Tibial artery (tissue), 4 donors: ENCODE measurements at regions not wholly inside any gene's neighbourhood (a gene's known extent, or its start where the extent isn't known, plus 50 kb on each side); places are given as distances from the start of the nearest gene placed in this dataset.

Experiments
- DNase-seq, 2 donors: peaks; one replicate each; pipeline ENCODE4 v3.0.0-alpha.2; 2019
- H3K27ac ChIP-seq, 2 donors: fragments of 200-600 bp; sonication (generic) in 1 of 2; 1 replicate in 1 of 2; 2 replicates in 1 of 2; pipeline ENCODE4 v1.5.1; 2018 to 2019; ENCODE audit warnings: mild to moderate bottlenecking in 1 of 2
- H3K27me3 ChIP-seq, 2 donors: fragments of 200-600 bp; sonication (generic) in 1 of 2; one replicate each; pipeline versions ENCODE4 v1.5.1 to v1.6.0; 2016 to 2019
- H3K36me3 ChIP-seq, 3 donors: fragments of 200-600 bp; sonication (generic) in 2 of 3; one replicate each; pipeline ENCODE4 v1.5.1; 2016 to 2019; ENCODE audit warnings: mild to moderate bottlenecking in 2 of 3
- H3K4me1 ChIP-seq, 4 donors: fragments of 200-600 bp; sonication (generic) in 2 of 4; 1 replicate in 3 of 4; 2 replicates in 1 of 4; pipeline ENCODE4 v1.5.1; 2016 to 2019
- H3K4me3 ChIP-seq, 2 donors: fragments of 200-600 bp; sonication (generic) in 1 of 2; 1 replicate in 1 of 2; 2 replicates in 1 of 2; pipeline ENCODE4 v1.5.1; 2018 to 2019; ENCODE audit warnings: mild to moderate bottlenecking in 2 of 2
- H3K9me3 ChIP-seq, 3 donors: fragments of 200-600 bp; sonication (generic) in 1 of 3; one replicate each; pipeline ENCODE4 v1.5.1; 2016 to 2019
- intact Hi-C: fragments of 100-400 bp; cut with DNase I; formaldehyde crosslinking; loops from one replicate; pipeline ENCODE4 v1.15.0; 2023; ENCODE audit warnings: low total_unique reads
- TF ChIP-seq, protein P1 (sequence below), 2 experiments: fragments of 200-600 bp in 1 of 2; fragments of 450-650 bp in 1 of 2; IDR thresholded peaks; one replicate each; pipeline ENCODE4 v1.5.1; 2017 to 2019; ENCODE audit warnings: antibody characterized with exemption in 2 of 2, mild to moderate bottlenecking in 1 of 2, moderate library complexity in 1 of 2

DNA sequence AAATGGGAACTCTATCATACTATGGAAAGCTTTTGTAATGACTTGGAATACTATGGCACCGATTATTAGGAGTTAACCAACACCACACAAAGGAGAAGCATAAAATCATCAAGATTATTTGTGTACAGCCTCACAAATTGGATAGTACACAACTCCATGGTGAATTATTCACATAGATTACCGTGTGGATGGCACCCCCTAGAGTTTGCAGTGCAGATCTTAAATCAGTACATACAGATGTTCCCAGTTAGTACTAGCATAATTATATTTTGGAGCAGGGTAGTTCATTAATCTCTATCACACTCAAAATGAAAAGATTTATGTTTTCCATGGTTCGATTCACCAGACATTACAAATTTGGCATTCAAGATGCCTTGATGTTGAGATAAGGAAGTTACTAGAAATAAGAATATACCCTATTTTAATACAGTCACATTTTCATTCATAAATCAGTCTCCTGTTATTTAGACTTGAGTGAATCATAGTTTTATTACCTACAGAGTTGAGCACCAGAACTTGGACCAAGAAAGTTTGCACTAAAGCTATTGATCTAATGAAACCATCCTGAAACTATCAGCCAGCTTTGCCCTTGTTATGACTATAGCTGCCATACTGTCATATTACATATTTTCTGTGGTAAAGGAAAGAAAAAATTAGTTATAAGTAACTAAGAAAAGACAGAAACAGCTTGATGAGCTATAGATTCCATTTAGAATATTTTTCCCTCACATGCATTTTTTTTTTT is 531.8 kb downstream of the GLUD2 start:
- Histone ChIP-seq H3K4me1 (no peaks in the 10 kb centered on the region), H3K9me3 (no peaks in the 10 kb centered on the region), H3K36me3 (no peaks in the 10 kb centered on the region), H3K27ac (no peak overlapping the region), H3K27me3 (no peaks in the 10 kb centered on the region), H3K4me3 (no peak overlapping the region)
- no peak for DNase-seq
- intact Hi-C loops, result no loop called here
- TF ChIP-seq, protein P1, sequence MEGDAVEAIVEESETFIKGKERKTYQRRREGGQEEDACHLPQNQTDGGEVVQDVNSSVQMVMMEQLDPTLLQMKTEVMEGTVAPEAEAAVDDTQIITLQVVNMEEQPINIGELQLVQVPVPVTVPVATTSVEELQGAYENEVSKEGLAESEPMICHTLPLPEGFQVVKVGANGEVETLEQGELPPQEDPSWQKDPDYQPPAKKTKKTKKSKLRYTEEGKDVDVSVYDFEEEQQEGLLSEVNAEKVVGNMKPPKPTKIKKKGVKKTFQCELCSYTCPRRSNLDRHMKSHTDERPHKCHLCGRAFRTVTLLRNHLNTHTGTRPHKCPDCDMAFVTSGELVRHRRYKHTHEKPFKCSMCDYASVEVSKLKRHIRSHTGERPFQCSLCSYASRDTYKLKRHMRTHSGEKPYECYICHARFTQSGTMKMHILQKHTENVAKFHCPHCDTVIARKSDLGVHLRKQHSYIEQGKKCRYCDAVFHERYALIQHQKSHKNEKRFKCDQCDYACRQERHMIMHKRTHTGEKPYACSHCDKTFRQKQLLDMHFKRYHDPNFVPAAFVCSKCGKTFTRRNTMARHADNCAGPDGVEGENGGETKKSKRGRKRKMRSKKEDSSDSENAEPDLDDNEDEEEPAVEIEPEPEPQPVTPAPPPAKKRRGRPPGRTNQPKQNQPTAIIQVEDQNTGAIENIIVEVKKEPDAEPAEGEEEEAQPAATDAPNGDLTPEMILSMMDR (IDR thresholded peaks at IDR 0.05), result peak in 1 of 2 experiments; percentile 8

DNA sequence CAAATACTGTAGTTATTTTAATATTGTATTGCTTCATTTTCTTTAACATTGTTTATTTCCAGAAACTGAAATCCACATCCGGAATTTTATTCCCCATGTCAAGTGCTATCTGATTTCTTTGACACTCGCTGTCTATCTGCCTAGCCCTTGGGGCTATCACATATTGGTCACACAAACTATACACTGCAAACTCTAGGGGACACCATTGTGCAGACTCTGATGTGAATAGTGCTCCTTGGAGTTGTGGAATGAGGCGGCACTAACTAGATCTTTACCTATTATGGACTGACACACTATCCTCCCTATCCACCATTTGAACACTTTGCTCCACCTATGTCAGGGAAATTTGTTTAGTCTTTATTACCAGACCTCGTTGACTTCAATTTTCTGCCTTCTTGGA is 534.5 kb downstream of the GLUD2 start:
- no peak overlapping the region for H3K27ac ChIP-seq
- no peaks in the 10 kb centered on the region for H3K4me1 ChIP-seq
- TF ChIP-seq, protein P1 (IDR thresholded peaks at IDR 0.05), result no peak
- no peaks in the 10 kb centered on the region for H3K27me3 ChIP-seq
- H3K9me3 ChIP-seq, result no peaks in the 10 kb centered on the region
- no peaks in the 10 kb centered on the region for H3K36me3 ChIP-seq
- H3K4me3 ChIP-seq, result no peak overlapping the region
- intact Hi-C loops, result no loop called here
- DNase-seq, result no peak

DNA sequence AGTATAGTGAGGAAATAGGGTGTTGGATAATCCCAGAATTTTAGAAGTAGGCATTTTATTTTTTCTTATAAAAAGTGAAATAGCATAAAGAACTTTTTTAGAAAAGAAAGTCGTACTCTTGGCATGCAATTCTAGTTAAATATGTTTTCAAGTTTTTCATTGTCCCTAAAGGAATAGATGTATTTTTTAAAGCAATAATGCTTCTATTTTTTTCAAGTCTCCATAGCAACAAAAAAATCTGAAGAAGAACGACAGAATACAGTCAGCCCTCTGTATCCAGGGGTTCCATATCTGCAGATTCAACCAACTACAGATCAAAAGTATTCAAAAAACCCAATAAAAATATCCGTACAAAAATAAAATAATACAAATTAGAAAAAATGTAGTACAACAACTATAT is 538.2 kb downstream of the GLUD2 start:
- TF ChIP-seq, protein P1 (IDR thresholded peaks at IDR 0.05), result no peak
- H3K4me3 ChIP-seq, result no peak overlapping the region

DNA sequence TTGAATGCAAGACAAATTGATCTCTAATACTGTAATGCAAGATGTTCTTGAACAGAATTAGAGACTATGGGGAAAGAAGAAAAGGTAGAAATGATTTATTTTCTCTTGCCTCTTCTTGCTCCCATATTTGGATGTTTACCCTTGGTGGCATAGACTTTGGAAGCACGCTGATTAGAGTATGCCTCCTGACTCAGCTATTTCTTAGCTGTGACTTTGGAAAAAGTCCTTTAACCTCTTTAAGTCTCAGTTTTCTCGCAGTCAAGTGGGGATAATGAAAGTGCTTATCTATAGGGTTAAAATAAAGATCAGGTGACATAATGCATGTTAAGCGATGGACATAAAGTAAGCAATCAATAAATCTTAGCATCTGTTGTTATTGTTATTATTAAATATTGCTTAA is 545.5 kb downstream of the GLUD2 start:
- no peaks in the 10 kb centered on the region for H3K9me3 ChIP-seq
- no peaks in the 10 kb centered on the region for H3K27me3 ChIP-seq
- TF ChIP-seq, protein P1 (IDR thresholded peaks at IDR 0.05), result no peak
- no peaks in the 10 kb centered on the region for H3K36me3 ChIP-seq
- intact Hi-C loops, result no loop called here
- H3K27ac ChIP-seq, result no peak overlapping the region
- H3K4me3 ChIP-seq, result no peak overlapping the region
- H3K4me1 ChIP-seq, result no peaks in the 10 kb centered on the region
- no peak for DNase-seq

More for the DNA sequence above, 538.2 kb downstream of the GLUD2 start:
- no peaks in the 10 kb centered on the region for H3K9me3 ChIP-seq
- no peaks in the 10 kb centered on the region for H3K4me1 ChIP-seq
- H3K27ac ChIP-seq, result no peak overlapping the region
- no peaks in the 10 kb centered on the region for H3K36me3 ChIP-seq
- intact Hi-C loops, result no loop called here
- DNase-seq, result no peak
- H3K27me3 ChIP-seq, result no peaks in the 10 kb centered on the region

DNA sequence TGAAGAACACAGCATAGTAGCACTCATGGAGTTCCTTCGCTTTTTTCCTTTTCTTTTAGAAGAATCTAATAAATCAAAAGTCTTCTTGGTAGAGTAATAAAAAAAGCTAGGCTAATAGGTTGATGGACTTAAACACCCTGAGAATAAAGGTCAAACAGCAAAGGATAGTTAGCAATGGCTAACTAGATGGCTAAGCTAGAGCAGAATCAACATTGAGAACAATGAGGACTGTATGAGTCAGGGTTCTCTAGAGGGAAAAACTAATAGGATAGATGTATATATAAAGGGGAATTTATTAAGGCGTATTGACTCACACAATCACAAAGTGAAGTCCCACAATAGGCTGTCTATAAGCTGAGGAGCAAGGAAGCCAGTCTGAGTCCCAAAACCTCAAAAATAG is 550.9 kb downstream of the GLUD2 start:
- H3K36me3 ChIP-seq, result no peaks in the 10 kb centered on the region
- no peaks in the 10 kb centered on the region for H3K4me1 ChIP-seq
- intact Hi-C loops, result no loop called here
- TF ChIP-seq, protein P1 (IDR thresholded peaks at IDR 0.05), result no peak
- no peak for DNase-seq
- no peak overlapping the region for H3K27ac ChIP-seq
- H3K4me3 ChIP-seq, result no peak overlapping the region
- no peaks in the 10 kb centered on the region for H3K9me3 ChIP-seq
- no peaks in the 10 kb centered on the region for H3K27me3 ChIP-seq
